GM12878 (cell line): ENCODE measurements at regions not wholly inside any gene's neighbourhood (a gene's known extent, or its start where the extent isn't known, plus 50 kb on each side); places are given as distances from the start of the nearest gene placed in this dataset.

Experiments
- ATAC-seq: fragments of 200-7000 bp; cut with Tn5 transposase; 3 replicates; pipeline ENCODE4 v1.9.1; 2020; ENCODE audit warnings: mild to moderate bottlenecking, moderate library complexity
- BruUV-seq: library from RNA; stranded (reverse); fragments of 400-500 nt; replicated peaks from 2 replicates; lab custom pipeline; 2021; lab: Mats Ljungman, UMichigan
- CTCF ChIA-PET: fragments of 300-600 bp; sonication (Branson Sonifier 250); formaldehyde crosslinking; extraction: SDS; loops from one replicate; lab custom pipeline; 2021; ENCODE audit warnings: inconsistent platforms; lab: Yijun Ruan, JAX
- POLR2A ChIA-PET: fragments of 350-600 bp; formaldehyde crosslinking; extraction: SDS; loops from one replicate; lab custom pipeline; 2021; ENCODE audit warnings: inconsistent platforms; lab: Charles Lee
- RAD21 ChIA-PET: fragments of 300-600 bp; sonication (Branson Sonifier 250); formaldehyde crosslinking; loops from one replicate; lab custom pipeline; 2023; ENCODE audit warnings: antibody characterized with exemption; ENCODE audit not compliant: unreplicated experiment; lab: Charles Lee
- SMC1A ChIA-PET: fragments of 300-600 bp; sonication (Branson Sonifier 250); formaldehyde crosslinking; loops from one replicate; lab custom pipeline; 2023; ENCODE audit not compliant: unreplicated experiment, uncharacterized antibody; lab: Charles Lee
- DNase-seq: peaks from one replicate; pipeline ENCODE4 v3.0.0-alpha.2; 2011; ENCODE audit warnings: low read depth, low spot score
- FAIRE-seq: peaks from 3 replicates; lab custom pipeline; 2011; peaks lifted over from hg19 to GRCh38; lab: Jason Lieb, UNC
- H2AFZ ChIP-seq: 2 replicates; pipeline ENCODE4 v1.6.0; 2011; ENCODE audit warnings: low read depth, low read length, control low read depth; ENCODE audit not compliant: control insufficient read depth
- H3K27ac ChIP-seq: 2 replicates; pipeline ENCODE4 v1.5.1; 2011; ENCODE audit warnings: control low read depth; ENCODE audit not compliant: control insufficient read depth, insufficient read depth
- H3K27me3 ChIP-seq, 2 experiments: replicated peaks in 1 of 2; 2 replicates each; pipeline versions ENCODE4 v1.6.0 to v1.6.1; 2011; ENCODE audit warnings: low read length in 1 of 2; ENCODE audit not compliant: control insufficient read depth in 2 of 2, insufficient read depth in 2 of 2
- H3K36me3 ChIP-seq, 2 experiments: 2 replicates each; pipeline ENCODE4 v1.5.1; 2011; ENCODE audit warnings: low read length in 1 of 2; ENCODE audit not compliant: control insufficient read depth in 2 of 2, insufficient read depth in 2 of 2
- H3K4me1 ChIP-seq: 2 replicates; pipeline ENCODE4 v1.6.1; 2011; ENCODE audit warnings: mild to moderate bottlenecking, low read length, moderate library complexity, mixed read lengths; ENCODE audit not compliant: control insufficient read depth, insufficient read depth
- H3K4me2 ChIP-seq: 2 replicates; pipeline ENCODE4 v1.6.0; 2011; ENCODE audit warnings: control low read depth; ENCODE audit not compliant: control insufficient read depth, insufficient read depth
- H3K4me3 ChIP-seq: fragments of 200-600 bp; sonication (generic); 2 replicates; pipeline ENCODE4 v1.5.1; 2016
- H3K79me2 ChIP-seq: 2 replicates; pipeline ENCODE4 v1.6.0; 2011; ENCODE audit warnings: low read length; ENCODE audit not compliant: control insufficient read depth, insufficient read depth
- H3K9ac ChIP-seq: 2 replicates; pipeline ENCODE4 v1.8.0; 2011; ENCODE audit warnings: low read length, control low read depth, mixed read lengths; ENCODE audit not compliant: control insufficient read depth, insufficient read depth
- H3K9me3 ChIP-seq: replicated peaks from 3 replicates; pipeline ENCODE4 v1.5.1; 2011; ENCODE audit warnings: mild to moderate bottlenecking, low read length; ENCODE audit not compliant: control insufficient read depth, insufficient read depth
- H4K20me1 ChIP-seq: 2 replicates; pipeline ENCODE4 v1.6.0; 2011; ENCODE audit not compliant: control insufficient read depth, insufficient read depth
- BCL11A ChIP-seq: IDR thresholded peaks from 2 replicates; pipeline ENCODE4 v1.6.1; 2011; ENCODE audit warnings: low read depth, low read length
- CBX5 ChIP-seq: sonication (generic); IDR thresholded peaks from 2 replicates; pipeline ENCODE4 v1.6.1; 2016; ENCODE audit warnings: low read depth, moderate library complexity, mild to moderate bottlenecking, inconsistent platforms
- CEBPZ ChIP-seq: fragments of 150-350 bp; IDR thresholded peaks from 2 replicates; pipeline ENCODE4 v1.6.1; 2016; ENCODE audit warnings: low read depth, low read length
- E4F1 ChIP-seq: fragments of 450-650 bp; IDR thresholded peaks from 2 replicates; pipeline ENCODE4 v1.6.1; 2018; ENCODE audit warnings: borderline replicate concordance, mild to moderate bottlenecking; ENCODE audit not compliant: partially characterized antibody
- EED ChIP-seq: sonication (generic); IDR thresholded peaks from 2 replicates; pipeline ENCODE4 v1.6.1; 2016; ENCODE audit warnings: antibody characterized with exemption, low read depth
- KLF5 ChIP-seq: fragments of 450-650 bp; IDR thresholded peaks from 2 replicates; pipeline ENCODE4 v1.6.1; 2014; ENCODE audit warnings: mild to moderate bottlenecking; ENCODE audit not compliant: partially characterized antibody
- PAX5 ChIP-seq: IDR thresholded peaks from 2 replicates; pipeline ENCODE4 v1.6.1; 2011; ENCODE audit warnings: low read depth, low read length, borderline replicate concordance
- POLR2AphosphoS5 ChIP-seq: IDR thresholded peaks from 2 replicates; pipeline ENCODE4 v1.6.1; 2011; ENCODE audit warnings: mild to moderate bottlenecking, low read length, inconsistent platforms
- SIN3A ChIP-seq: IDR thresholded peaks from 2 replicates; pipeline ENCODE4 v1.6.1; 2012; ENCODE audit warnings: low read depth, low read length, improper control_type of control experiment
- SIX5 ChIP-seq: IDR thresholded peaks from 2 replicates; pipeline ENCODE4 v1.6.1; 2011; ENCODE audit warnings: mild to moderate bottlenecking, low read depth, low read length, moderate library complexity; ENCODE audit not compliant: severe bottlenecking
- ZZZ3 ChIP-seq: IDR thresholded peaks from 2 replicates; pipeline ENCODE4 v1.6.1; 2011; ENCODE audit warnings: low read depth; ENCODE audit not compliant: control insufficient read depth, insufficient read length
- WGBS: methylation state at CpG from one replicate; pipeline ENCODE4 v1.1.6; 2016; ENCODE audit warnings: low lambda C conversion rate; ENCODE audit not compliant: insufficient replicate concordance, insufficient coverage; ENCODE audit errors: missing lambda C conversion rate; 5-methylcytosine and 5-hydroxymethylcytosine counted together
- in situ Hi-C: fragments of 300-500 bp; cut with MboI; formaldehyde crosslinking; loops from 9 replicates; pipeline ENCODE4 v1.14.3; 2018; ENCODE audit warnings: mixed read lengths
- intact Hi-C: fragments of 100-400 bp; cut with micrococcal nuclease; formaldehyde crosslinking; loops from one replicate; pipeline ENCODE4 v1.14.2; 2022; ENCODE audit not compliant: unreplicated experiment
- TF ChIP-seq, protein P1 (sequence below): IDR thresholded peaks from 2 replicates; pipeline ENCODE4 v1.6.1; 2012; ENCODE audit warnings: improper control_type of control experiment, low read depth, low read length; ENCODE audit not compliant: insufficient replicate concordance

DNA sequence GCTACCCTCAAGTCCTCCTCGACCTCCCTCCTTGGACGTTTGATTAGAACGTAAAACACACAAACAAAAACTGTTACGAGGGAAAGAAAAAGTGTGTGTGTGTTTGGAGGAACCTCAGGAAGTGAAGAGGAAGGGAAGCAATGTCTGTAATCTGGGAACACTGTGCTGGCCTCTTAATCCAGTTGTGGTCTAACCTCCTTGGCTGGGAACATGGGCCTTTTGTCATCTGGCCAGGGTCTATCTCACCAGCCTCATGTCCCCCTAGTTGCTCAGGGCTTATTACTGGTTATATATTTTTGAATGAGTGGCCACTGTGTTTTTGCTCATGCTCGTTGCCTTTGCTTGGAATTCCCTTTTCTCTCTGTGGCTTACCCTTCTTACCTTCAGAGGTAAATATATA, 89.0 kb upstream of the RASGRF1 start (continued):
- no peak for TF ChIP-seq CEBPZ
- TF ChIP-seq SIN3A: no peak
- TF ChIP-seq ZZZ3: no peak
- no peak for TF ChIP-seq E4F1
- no peak for TF ChIP-seq SIX5
- TF ChIP-seq, all 136 proteins: peak for 0

DNA sequence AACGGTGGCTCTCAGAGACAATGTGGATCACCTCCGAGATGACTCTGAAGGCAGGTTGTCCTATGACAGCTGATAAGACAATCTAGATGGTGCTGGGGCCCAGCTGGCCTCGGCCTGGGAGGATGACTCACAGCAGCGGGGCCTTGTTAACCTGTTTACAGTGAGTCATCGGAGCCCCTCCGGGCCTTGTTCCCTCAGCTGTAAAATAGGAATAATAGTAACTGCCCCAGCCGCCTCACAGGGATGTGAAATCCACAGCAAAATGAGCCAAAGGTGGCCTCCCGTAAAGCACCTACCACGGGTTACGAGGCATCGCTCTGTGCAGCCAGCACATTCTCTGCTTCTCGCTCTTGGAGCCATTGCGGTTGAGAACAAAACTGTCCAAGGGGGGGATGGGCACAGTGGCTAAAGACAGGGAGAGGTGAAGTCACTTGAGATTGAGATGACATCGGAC, 88.6 kb upstream of the RASGRF1 start:
- ChIA-PET SMC1A (interaction anchor here (1.1 kb wide), 1 partner anchor 12 kb away, joined by 4 read pairs; no protein-coding TSS in a partner anchor), POLR2A (no interaction called here), CTCF (interaction anchor here (1.1 to 11.4 kb wide), 3 partner anchors 149 to 270 kb away, joined by 4 to 351 read pairs (median 117); no protein-coding TSS in a partner anchor), RAD21 (no interaction called here)
- intact Hi-C loops: no loop called here
- H4K20me1 ChIP-seq: no peaks in the 10 kb centered on the region
- FAIRE-seq: no peak
- in situ Hi-C loops: no loop called here
- H3K4me1 ChIP-seq: no peaks in the 10 kb centered on the region
- H2AFZ ChIP-seq: no peak overlapping the region
- BruUV-seq: no TSS peak
- H3K79me2 ChIP-seq: no peaks in the 10 kb centered on the region
- no peak for ATAC-seq
- no peak overlapping the region for H3K4me3 ChIP-seq
- H3K27me3 ChIP-seq: peaks cover 0 to 4% of the 10 kb centered on the region in 2 experiments; a peak in 2 of 4 replicates
- no peaks in the 10 kb centered on the region for H3K36me3 ChIP-seq
- H3K27ac ChIP-seq: no peak overlapping the region
- WGBS: 54% methylated on average over 14 of the region's 14 CpGs
- DNase-seq: no peak
- no peak overlapping the region for H3K4me2 ChIP-seq
- no peak overlapping the region for H3K9ac ChIP-seq
- no peaks in the 10 kb centered on the region for H3K9me3 ChIP-seq
- TF ChIP-seq BCL11A: no peak
- no peak for TF ChIP-seq KLF5
- no peak for TF ChIP-seq EED
- TF ChIP-seq CBX5: no peak
- TF ChIP-seq PAX5: no peak
- TF ChIP-seq, protein P1, sequence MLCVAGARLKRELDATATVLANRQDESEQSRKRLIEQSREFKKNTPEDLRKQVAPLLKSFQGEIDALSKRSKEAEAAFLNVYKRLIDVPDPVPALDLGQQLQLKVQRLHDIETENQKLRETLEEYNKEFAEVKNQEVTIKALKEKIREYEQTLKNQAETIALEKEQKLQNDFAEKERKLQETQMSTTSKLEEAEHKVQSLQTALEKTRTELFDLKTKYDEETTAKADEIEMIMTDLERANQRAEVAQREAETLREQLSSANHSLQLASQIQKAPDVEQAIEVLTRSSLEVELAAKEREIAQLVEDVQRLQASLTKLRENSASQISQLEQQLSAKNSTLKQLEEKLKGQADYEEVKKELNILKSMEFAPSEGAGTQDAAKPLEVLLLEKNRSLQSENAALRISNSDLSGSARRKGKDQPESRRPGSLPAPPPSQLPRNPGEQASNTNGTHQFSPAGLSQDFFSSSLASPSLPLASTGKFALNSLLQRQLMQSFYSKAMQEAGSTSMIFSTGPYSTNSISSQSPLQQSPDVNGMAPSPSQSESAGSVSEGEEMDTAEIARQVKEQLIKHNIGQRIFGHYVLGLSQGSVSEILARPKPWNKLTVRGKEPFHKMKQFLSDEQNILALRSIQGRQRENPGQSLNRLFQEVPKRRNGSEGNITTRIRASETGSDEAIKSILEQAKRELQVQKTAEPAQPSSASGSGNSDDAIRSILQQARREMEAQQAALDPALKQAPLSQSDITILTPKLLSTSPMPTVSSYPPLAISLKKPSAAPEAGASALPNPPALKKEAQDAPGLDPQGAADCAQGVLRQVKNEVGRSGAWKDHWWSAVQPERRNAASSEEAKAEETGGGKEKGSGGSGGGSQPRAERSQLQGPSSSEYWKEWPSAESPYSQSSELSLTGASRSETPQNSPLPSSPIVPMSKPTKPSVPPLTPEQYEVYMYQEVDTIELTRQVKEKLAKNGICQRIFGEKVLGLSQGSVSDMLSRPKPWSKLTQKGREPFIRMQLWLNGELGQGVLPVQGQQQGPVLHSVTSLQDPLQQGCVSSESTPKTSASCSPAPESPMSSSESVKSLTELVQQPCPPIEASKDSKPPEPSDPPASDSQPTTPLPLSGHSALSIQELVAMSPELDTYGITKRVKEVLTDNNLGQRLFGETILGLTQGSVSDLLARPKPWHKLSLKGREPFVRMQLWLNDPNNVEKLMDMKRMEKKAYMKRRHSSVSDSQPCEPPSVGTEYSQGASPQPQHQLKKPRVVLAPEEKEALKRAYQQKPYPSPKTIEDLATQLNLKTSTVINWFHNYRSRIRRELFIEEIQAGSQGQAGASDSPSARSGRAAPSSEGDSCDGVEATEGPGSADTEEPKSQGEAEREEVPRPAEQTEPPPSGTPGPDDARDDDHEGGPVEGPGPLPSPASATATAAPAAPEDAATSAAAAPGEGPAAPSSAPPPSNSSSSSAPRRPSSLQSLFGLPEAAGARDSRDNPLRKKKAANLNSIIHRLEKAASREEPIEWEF: no peak
- TF ChIP-seq POLR2AphosphoS5: no peak
